ENCODE measurements at regions not wholly inside any gene's neighbourhood (a gene's known extent, or its start where the extent isn't known, plus 50 kb on each side); places are given as distances from the start of the nearest gene placed in this dataset.

DNA sequence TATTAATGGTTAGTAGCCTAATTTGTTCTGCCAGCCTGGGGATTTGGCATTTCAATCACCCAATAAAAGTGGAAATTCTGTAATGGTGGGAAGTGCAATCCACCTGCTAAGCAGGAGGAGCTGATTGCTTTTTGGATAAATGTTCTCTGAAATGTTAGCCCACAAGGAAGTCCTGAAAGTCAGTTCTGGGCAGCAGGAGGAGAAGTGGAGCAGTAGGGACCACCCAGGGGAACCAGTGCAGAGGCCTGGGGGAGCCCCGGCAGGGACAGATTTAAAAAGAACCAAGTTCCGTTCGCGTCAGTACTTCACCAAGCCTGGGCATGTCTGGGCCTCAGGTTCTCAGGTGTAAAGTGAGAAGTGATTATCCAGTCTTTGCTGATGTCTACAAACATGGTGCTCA is 248.5 kb upstream of the RAB6C start:
- no peak for DNase-seq

DNA sequence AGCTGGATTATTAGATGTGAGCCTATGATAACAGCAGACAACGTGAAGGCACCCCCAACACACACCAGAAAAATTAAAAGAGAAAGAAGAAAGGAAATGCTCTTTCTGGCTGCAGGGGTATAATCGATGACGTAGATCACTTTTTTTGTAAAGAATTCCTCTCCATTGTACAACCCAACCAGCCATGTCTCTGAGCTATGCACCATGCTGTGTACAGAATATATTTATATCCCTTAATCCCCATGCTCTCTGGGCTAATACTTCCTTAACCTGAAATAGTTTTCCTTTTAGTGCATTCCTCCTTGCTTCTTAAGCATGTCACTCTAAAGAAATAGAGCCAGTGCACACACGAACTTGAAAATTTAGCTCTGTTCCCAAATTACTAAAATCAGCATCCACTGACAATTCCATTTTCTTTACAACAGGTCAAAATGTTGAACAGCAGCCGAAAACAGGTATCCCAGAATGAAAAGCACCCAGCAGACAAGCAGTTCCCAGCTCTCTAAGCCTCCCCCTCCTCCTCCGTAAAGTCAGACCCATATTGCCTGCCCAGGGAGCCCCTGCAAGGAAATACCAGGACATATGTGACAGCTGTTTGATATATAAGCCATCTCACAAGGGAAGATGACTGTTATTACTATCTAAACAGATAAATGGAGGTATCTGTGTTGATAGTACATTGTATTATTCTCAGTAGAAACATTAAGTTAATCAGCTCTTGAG is 247.4 kb upstream of the RAB6C start:
- DNase-seq, result no peak

DNA sequence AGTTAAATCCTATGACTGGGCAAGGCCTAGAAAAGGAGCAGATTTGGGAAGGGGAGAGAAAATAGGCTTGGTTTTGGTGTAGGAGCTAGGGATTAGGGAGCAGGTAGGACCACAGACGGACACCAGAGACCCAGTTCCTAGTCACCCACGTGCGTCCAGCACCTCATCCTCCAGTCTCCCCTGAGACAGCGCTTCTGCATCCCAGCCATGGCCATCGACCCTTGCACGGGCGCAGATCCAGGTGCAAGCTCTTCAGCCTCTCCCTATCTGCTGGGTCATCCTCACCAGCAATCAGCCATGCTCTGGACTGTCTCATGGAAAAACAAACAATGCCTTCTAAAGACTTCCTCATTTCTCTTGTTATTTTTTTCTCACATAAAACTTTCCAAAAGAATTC is 246.8 kb upstream of the RAB6C start:
- no peak for DNase-seq

DNA sequence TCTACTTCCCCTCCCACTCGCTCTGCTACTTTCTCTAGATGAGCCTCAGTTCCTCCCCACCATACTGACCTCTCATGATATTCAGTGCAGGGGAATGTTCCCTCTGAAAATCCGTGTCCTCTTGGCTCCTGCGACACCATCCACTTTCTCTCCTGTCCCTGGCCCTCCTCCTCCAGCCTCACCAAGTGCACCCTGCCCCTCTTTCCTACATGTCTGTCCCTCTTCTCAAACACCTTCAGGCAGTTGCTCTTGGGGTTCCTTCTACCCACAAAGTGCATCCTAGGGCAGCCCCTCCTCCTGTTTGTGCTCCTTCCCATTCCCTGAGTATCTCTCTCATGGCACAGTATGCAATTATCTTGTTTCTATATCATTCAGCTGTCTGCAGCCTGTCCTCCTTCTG is 246.4 kb upstream of the RAB6C start:
- DNase-seq, result no peak

DNA sequence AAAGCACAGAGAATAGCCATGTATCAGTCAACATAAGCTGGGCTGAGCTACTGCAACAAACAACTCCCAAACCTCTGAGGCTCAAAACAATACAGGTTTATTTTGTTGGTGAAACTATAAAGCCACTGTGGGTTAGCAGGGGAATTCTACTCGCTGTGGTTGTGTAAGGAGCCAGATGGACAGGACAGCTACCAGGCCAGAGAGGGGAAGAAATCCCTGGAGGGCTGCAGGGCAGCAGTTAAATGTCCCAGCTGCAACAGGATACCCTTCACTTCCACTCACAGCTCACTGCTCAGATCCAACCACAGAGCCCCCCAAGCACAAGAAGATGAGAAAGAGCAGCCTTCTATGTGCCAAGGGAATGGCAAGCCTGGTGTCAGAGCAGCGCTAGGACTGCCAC is 245.9 kb upstream of the RAB6C start:
- no peak for DNase-seq

DNA sequence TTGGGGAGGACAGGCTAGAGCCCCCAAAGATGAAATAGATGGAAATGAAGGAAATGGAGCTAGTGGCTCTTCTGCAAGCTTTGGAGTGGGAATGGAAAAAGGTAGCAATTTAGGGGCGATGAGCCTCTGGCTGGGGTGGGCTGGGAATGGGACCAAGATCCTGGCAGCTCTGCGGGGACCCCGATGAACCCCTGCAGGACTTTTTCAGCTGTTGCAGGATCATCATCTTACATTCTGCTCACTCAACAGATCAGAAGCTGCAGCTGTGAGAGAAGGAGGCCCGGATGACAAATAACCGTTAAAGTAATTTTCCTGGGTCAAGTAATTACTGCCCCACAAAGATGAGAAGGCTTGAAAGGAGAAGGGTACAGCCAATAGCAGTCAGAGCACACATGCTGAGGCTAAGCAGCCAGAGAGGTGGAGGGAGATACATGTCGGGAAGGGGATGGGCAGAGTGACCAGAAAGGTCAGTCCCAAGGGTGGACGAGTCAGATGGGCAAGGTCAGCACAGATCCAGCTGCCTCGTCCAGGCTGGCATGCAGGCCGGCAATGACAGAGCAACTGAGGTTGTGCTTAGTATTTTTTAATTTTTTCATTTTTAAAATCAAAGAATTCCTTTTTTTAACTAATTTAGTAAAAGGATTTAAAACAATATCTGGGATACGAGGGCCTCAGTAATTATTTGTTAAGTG is 245.0 kb upstream of the RAB6C start:
- no peak for DNase-seq

DNA sequence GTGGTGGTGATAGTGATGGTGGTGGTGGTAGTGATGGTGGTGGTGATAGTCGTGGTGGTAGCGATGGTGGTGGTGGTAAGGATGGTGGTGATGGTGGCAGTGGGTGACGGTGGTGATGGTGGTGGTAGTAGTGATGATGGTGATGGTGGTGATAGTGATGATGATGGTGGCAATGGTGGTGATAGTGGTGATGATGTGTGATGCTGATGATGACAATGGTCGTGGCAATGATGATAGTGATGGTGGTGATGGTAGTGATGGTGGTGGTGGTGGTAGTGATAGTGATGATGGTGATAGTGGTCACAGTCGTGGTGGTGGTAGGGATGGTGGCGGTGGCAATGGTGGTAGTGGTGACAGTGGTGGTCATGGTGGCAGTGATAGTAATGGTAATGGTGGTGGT is 243.9 kb upstream of the RAB6C start:
- DNase-seq, result no peak

DNA sequence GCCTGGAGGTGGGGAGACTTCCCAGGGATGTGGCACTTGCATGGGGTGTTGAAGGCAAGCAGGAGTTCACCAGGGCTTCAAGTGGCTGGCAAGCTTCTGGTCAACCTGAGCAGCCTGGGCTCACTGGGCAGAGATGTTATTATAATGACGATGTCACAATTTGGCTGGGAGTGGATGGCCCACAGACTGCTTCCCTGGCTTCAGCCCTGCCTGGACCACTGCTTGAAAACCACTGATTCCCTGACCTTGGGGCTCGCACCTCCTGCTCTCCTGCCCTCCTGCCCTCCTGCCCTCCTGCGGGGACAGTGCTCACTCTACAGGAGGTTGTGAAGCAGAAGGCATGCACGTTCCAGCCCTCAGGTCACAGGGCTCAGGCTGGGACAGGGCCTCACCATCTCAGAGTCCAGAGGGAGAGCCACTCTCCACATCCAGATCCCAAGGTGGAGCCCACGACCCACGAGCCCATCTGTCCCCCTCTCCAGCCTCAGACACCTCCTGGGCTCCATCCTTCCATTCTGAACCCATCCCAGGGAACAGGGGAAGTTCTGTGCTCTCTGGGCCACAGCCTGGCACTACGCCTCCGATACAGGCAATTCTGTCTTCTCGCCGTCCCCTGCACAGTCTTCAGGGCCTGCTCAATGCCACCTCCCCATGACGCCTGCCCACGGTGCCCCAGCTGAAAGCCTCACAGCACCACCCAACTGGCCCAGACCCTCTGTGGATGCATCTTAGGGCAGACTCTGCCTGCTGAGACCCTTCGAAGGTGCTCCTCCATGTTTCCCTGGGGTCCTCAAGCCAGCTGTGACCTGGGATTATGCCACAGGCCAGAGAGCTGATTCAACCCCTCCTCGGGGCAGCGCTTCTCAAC is 241.6 kb upstream of the RAB6C start:
- no peak for DNase-seq

DNA sequence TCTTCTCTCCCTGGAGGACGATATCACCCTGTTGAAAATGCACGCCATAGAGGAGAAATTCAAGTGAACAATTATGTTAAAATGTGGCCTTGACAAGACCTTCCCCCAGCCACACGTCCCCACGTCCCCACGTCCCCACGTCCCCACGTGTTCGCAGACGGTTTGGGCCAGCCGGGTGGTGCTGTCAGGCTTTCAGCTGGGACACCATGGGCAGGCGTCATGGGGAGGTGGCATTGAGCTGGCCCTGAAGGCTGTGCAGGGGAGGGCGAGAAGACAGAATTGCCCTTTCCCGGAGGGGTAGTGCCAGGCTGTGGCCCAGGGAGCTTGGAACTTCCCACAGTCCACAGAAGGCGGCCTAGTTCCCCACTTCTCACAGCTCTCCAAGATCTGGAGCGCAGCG is 240.7 kb upstream of the RAB6C start:
- DNase-seq, result no peak

DNA sequence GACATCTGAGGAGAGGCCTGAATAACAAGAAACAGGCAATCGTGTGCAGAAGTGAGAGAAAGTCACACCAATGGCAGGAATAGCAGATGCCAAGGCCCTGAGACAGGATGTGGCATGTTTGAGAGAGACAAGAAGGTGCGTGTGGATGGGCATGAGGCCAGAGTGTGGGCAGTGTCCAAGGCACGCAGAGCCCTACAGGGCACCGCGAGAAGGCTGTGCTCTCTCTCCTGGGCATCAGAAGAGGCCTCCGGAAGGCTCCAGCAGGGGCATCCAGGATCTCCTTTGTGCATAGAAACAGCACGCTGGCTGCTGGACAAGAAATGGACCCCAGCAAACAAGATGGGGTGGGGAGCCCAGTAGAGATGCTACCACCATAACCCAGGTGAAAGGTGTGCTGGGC is 239.0 kb upstream of the RAB6C start:
- DNase-seq, result no peak

DNA sequence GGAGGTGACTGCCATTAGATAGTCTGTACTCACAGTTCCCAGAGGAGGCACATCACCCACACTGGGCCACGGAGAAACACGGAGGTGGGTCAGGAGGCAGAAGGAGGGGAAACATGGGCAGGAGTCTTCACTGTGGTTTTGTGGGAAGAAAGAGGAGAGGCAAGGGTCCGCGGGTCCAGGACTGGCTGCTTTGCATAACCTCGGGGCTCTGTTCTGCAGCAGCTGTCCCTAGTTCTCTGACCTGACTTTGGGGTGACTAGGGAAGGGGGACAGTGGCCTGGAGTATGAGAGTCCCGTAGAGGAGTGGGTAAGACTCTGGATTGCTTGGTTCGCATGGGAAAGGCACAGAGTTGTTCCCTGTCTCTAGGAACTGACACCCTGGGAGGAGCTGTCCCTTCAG is 238.3 kb upstream of the RAB6C start:
- DNase-seq, result no peak

DNA sequence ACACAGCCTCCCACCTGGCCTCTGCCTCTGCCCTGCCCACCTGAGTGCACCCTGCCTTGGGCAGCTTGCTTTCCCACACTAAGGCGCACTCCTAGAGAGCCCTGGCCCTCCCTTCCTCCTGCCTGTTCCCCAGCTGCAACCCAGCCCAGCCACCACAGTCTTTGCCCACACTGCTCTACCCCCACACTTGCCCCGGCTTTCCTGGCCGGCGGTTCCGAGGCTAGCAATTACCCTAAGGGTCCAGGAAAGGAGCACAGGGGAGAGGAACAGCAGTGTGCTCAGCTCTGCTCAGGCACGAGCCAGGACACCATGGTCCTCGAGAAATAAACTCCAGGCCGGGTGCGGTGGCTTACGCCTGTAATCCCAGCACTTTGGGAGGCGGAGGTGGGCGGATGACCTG is 237.8 kb upstream of the RAB6C start:
- no peak for DNase-seq

DNA sequence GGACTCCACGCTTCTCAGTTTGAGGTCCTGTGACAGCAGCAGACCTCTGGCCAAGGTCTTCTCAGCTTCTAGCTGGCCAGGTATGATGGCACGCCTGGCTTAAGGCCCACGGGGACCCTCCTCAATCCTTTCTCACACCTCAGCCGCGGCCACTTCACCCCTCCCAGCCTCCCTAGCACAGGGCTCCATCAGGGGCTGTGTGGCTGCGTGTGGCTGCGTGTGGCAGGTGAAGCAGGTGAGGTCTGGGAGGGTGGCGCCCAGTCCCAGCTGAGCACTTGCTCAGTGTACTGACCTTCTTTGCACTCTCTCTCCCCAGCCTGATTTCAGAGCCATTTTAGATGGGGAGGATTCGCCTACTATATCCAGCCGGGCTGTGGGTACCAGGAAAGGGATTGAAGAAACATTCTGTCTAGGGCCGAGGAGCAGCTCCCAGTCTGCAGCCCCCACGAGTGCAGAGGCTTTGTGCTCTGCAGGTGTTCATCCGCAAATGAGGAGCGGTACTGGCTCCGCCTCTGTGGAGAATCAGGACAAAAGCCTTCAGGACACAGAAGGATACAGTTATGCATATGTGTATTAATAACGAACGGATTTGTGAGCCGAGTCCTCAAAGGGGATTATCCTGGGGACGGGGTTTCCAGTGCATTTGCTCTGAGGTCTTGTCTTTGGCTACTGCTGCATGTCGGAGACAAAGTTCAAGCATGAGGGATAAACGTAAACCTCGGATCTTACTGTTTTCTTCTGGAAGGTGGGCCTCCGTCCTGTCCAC is 236.9 kb upstream of the RAB6C start:
- no peak for DNase-seq

DNA sequence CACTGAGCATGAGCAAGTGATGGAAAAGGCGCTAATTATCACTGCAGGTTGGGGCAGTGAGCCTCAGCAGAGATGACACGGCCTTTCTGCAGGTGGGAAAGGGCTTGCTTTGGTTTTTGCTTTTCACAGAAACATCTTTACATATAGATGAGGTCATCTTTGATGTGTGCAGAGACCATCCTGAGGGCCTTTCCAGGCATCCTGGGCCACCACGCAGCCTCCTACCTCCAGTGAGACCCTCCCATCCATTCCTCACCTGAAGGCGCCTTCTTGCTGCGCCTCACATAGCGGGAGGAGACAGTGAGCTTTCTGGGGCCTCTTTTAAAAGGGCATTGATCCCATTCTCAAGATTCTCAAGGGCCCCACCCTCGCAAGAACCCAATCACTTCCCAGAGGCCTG is 235.3 kb upstream of the RAB6C start:
- no peak for DNase-seq

DNA sequence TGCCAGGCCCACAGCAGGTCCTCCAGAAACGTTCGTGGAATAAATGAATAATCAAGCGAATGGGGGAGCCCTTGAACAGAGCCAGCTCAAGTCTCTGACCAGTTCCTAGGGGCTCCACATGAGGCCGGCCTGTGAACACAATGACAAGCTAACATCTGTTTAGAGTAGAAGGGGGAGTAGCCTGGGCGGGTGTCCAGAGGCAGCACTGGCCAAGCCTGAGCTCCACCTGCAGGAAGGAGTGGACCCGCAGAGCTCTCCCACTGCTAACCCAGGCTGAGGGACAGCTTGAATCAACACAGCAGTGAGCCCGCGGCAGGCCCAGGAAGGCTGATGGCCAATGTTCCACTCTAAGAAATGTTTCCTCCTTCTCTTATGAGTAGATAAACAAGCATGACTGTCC is 234.8 kb upstream of the RAB6C start:
- DNase-seq, result no peak

DNA sequence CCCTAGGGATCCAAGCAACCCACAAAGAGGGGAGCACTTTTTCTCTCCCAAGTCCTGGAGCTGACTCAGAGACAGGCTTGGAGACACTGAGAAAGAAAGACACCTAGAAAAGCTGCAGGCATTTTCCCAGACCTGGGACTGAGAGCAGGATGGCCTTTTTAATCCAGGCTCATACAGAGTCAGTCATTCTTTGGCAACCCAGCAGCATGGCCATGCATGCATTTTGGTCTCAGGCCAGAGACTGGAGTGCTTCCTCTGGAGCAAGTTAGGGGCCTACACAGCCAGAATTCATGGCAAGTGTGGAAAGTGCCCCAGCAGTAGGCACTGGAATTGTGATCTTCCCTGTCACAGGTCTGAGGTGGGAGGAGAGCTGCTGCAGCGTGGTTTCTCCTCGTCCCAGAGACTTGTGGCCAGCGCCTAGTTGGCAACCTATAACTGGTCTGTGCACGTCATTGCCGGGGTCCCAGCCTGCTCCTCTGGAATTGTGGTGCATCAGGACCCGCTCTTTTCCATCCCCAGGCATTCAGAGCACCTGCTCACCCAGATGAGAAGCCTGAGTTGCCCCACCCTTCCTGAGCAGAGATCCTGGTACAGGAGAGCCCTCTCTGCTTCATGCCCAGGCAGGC is 231.9 kb upstream of the RAB6C start:
- DNase-seq, result no peak

DNA sequence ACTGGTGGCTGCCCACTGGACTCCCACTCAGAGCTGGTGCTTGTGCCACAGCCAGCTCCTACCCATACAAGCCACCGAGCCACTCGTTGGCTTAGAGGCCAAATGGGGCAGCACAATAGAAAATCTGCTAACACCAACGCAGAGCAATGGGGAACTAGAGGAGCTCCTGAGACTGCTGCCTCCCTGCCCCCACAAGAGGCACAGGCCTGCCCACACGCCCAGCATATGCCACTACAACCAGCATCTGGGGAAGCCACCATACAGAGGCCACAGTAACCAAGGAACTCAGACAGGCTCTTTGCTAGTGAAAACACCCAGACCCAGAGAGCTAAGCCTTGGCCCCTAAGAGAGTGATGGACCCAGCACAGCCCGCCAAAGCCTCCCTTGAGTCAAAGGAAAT is 231.2 kb upstream of the RAB6C start:
- DNase-seq, result no peak

DNA sequence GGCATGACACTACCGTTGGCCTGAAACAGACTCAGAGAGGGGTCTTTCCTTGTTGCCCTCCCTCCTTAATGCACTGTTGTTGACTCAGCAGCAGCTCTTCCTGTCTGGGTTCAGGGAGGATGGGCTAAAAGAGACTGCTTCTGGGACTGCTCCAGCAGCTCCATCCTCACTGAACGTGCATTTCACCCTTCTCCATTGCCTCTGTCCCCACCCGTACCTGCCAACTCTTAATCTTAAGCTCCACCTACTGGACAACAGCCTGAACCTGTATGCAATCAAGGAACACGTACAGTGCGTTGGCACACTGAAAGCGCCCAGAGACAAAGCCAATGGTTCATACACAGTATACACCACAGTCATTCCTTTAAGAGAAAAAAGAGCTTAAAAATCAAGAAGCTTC is 230.8 kb upstream of the RAB6C start:
- DNase-seq, result no peak

DNA sequence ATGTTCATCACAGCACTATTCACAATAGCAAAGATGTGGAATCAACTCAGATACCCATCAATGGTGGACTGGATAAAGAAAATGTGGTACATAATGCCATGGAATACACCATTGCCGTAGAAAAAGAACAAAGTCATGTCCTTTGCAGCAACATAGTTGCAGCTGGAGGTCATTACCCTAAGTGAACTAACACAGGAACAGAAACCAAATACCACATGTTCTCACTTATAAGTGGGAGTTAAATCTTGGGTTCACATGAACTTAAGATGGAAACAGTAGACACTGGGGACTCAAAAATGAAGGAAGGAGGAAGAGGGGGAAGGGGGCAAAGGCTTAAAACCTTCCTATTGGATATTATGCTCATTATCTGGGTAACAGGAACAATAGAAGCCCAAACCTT is 228.1 kb upstream of the RAB6C start:
- DNase-seq, result no peak

DNA sequence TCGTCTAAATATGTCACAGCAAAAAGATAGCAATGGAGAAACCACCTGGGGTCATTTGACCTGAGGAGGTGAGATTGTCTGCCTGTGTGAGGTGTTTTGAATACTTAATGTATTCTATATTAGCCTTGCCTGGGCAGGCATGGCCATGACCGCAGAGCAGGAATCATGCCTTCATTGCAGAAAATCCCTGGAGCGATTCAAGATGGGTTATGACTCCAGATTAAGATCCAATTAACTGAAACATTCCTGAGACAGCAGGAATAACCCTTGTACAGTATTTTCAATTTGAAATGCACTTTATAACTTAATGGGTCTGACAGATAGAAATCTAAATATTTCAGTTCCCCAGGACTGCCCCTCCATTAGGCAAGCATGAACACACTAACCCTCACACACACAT is 227.3 kb upstream of the RAB6C start:
- no peak for DNase-seq

DNA sequence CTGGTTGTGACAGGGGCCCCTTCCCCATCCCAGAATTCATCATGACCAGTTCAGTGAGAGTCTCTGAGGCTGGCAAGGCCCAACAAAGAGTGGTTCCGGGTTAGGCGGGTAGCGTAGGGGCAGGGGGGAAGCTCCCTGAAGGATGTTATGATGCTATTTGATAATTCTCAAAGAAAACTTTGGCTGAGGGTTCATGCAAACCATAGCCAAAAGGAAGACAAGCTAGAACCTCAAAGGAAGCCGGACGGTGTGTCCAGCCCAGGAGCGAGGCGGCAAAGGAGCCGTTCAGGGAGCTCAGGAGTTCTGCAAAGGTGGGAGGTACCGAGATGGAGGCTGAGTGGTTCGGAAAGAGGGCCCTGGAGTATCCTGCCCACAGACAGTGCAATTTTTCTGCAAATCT is 226.8 kb upstream of the RAB6C start:
- no peak for DNase-seq

DNA sequence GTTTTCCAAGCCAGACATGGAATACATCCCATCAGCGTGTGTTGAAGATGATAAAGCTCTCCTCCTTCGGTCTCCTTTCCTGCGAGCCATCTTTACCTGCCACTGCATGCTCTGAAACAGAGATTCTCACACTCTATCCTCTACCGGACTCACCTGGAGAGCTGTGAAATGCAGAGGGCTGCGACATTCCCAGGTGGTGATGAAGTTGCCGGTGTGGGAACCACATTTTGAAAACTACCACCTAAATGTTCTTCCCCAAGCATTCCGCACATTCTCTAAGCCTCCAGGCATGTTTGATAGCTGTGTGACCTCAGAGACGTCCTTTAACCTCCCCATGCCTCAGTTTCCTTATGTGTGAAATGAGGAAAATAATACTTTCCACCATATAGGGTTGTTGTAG is 226.2 kb upstream of the RAB6C start:
- DNase-seq, result no peak

DNA sequence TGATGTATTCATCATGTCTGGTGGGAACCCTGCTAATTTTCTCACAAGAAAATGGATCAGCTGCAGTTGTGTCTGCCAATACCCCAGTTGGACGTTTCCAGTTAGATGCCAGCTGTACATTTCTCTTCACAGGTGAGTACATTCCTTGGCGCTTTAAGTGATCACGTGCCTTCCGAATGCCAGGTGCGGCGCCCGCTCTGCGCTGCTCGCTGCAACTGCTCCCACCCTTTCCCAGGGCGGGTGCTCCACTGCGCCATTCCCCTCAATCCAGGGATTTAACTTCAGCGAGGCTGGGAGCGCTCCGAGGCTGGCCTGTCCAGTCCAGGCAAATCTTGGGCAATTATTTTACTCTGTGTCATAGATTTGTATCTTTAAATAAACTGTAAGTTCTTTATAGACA is 225.0 kb upstream of the RAB6C start:
- DNase-seq, result no peak
